NCI-H82 treated with DMSO at 0.1 percent for 48 hours (cell line): ENCODE measurements at regions not wholly inside any gene's neighbourhood (a gene's known extent, or its start where the extent isn't known, plus 50 kb on each side); places are given as distances from the start of the nearest gene placed in this dataset.
"Not testable (repeated sequence)": the region's sequence is repeated elsewhere in the genome, so short reads cannot be mapped to it uniquely, and the experiment has no call there.

Experiments
- DNase-seq: peaks from one replicate; lab custom pipeline; 2025; ENCODE audit not compliant: unreplicated experiment; lab: John Stamatoyannopoulos, UW

DNA sequence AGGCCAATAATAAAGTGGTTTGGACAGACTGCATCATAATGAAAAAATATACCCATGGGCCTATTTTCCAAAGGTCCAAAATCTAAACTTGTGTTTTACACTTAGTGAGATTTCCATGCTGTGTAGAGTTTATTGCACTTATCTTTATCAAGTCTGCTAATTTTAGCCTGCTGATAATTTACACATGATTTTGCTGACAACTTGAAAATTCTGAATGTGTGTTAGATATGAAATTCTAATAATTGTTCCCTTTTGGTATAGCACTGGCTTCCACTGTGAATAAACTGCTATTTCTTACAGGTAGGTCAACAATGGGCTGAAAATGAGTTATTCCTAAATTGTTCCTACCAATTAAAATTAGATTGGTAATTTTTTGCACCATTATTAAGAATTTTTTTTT lies 589.1 kb upstream of the ANO3 start:
- no peak for DNase-seq

DNA sequence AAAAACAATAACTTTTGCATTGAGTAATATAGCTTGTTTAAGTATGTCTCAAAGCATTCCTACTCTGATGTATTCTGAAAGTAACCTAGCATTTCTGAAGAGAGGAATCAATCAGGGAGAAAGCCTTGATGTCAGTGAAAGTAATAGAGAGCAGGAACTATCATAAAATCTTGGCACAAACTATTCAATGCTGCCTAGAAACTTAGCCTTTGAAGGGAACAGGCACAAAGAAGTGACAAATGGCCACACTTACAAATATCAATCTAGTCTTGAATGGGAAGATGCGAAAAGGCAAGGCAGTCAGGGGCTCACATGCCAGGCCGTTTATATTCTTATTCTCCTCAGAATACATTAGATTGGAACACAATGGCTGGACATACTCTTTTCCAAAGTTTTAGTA lies 576.5 kb upstream of the ANO3 start:
- DNase-seq = no peak

DNA sequence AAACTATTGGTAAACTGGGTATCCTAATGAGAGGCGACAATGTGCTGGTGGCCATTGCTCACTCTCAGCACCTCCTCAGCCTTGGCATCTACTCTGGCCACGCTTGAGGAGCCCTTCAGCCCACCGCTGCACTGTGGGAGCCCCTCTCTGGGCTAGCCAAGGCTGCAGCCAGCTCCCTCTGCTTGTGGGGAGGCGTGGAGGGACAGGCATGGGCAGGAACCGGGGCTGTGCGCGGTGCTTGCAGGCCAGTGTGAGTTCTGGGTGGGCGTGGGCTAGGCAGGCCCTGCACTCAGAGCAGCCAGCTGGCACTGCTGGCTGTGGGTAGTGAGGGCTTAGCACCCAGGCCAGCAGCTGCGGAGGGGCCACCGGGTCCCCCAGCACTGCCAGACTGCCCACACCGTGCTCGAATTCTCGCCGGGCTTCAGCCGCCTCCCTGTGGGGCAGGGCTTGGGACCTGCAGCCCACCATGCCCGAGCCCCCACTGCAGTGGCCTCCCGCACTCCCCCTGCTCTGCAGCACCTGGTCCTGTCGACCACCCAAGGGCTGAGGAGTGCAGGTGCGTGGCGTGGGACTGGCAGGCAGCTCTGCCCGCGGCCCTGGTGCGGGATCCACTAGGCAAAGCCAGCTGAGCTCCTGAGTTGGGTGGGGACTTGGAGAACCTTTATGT lies 575.9 kb upstream of the ANO3 start:
- DNase-seq = no peak

DNA sequence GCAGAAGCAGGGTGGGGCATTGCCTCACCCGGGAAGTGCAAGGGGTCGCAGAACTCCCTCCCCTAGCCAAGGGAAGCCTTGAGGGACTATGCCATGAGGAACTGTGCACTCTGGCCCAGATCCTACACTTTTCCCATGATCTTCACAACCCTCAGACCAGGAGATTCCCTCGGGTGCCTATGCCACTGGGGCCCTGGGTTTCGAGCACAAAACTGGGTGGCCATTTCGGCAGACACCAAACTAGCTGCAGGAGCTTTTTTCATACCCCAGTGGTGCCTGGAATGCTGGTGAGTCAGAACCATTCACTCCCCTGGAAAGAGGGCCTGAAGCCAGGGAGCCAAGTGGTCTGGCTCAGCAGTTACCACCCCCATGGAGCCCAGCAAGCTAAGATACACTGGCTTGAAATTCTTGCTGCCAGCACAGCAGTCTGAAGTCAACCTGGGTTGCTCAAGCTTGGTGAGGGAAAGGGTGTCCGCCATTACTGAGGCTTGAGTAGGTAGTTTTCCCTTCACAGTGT lies 573.7 kb upstream of the ANO3 start:
- no peak for DNase-seq

DNA sequence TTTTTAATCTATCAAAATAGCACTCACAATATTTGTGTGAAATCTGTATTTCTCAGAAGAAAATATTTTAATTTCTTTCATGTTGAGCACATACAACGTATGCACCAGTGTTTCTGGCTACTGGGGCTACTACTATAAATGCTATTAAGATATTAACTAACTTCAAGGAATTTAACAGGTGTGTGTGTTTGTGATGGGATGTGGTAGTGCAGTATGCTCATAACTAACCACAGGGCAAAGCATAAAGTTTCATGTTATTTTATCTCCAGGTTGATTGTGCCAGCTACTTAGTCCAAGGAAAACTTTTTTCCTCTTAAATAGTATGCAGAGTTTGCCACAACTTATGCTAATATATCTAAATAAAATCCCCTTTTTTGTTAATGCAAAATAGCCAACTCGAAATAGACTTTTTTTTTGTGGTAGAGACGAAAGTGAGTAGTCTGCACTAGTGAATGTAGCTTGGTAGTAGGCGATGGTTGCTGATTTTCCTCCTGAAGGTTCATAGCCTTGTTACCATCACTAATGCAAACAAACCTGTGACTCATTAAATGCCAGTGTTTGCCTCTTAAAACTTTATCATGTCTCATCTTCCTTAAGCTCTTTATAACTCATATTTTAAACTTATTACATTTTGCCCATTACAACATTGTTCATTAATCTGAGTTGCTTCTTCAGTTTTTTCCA lies 565.5 kb upstream of the ANO3 start:
- no peak for DNase-seq

DNA sequence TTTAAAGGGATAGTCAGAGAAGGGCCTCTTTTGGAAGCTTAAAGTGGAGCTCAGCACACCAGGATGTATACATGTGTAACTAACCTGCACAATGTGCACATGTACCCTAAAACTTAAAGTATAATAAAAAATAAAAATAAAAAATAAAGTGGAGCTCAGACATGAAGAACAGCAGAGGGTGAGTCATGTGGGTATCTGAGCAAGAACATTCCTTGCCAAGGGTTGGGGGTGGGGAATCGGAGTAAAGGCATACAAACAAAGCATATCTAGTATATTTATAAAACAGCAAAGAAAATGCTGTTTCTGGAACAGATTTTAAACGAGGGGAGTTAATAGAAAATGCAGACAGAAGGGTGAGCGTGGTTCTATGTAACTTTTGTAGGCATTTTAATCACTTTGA lies 562.6 kb upstream of the ANO3 start:
- no peak for DNase-seq

DNA sequence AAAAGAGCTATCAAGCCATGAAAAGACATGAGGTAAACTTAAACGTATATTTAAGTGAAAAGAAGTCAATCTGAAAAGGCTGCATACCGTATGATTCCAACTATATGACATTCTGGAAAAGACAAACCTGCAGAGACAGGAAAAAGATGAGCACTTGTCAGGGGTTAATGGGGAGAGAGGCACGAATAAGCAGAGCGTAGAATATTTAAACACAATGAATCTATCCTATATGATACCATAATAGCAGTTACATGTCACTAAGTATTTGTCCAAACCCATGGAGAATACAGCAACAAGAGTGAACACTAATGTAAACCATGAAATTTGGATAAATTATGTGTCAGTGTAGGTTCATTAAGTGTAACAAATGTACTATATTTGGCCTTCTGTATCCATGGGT lies 560.3 kb upstream of the ANO3 start:
- no peak for DNase-seq

DNA sequence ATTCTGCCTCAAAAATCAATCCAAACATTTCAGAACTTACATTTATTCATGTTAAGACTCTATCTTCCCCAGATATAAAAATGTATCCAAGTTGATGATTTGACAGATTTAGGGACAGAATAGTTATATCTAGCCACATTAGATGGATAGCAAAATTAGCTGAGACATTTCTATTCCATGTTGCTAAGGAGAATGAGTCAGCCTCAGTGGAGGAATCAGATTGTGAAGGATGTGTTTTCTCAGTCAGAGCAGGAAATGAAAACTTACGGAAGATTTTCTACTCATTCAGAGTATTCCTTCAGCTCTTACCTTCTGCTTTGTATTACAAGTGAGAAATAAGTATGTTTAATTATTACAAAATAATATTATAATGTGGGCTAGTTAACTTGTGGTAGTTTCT lies 556.3 kb upstream of the ANO3 start:
- DNase-seq = no peak

DNA sequence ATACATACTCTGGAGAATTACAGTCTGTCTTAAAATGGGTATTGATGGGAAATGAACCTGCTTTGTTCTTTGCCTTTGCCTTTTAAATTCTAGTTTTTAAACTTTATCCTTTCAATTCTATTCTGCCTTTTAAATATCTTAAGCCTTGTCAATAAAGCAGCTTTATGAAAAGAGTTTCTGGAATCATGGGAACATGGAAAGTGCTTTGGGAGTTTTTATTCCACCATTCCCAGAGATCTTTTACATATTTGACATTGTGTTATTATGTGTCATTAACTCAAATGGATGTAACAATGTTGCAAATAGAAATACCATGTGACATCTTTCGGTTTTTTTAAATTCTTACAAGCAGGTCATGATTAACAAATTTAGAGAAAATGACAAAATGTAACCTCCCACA lies 555.7 kb upstream of the ANO3 start:
- no peak for DNase-seq

DNA sequence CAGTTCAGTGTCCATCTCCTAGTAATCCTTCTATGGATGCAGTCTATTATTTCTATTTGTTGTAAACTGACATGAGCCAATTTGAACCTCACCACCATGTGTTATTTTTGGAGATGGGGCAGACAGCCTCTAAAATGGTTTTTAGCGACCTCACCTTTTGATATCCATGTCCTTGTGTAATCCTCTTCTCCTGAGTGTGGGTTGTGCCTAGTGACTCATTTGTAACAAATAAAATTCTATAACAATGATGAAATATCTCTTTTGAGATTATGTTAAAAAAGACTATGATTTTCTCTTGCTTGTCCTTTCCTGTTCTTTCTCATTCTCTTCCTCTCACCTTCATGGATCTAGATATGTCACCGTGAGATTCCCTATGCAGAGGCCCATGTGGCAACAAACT lies 554.6 kb upstream of the ANO3 start:
- DNase-seq = no peak

DNA sequence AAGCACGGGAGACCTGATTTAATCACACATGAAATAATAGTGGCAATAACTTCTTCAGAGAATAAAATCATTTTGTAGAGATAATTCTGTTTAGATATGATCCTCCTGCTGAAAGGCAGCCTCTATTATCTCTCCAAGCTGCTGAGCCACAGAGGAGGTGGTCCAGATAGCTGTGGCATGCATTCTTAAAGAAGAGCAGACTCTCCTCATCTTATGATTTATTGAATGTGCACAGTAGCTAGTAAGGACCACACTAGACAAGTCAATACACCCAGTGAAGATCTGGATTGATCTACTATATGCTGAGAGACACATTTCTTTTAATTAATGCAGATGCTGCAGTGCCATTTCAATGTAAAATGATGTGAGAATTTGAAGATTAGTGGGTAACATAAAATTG lies 552.9 kb upstream of the ANO3 start:
- DNase-seq = no peak

DNA sequence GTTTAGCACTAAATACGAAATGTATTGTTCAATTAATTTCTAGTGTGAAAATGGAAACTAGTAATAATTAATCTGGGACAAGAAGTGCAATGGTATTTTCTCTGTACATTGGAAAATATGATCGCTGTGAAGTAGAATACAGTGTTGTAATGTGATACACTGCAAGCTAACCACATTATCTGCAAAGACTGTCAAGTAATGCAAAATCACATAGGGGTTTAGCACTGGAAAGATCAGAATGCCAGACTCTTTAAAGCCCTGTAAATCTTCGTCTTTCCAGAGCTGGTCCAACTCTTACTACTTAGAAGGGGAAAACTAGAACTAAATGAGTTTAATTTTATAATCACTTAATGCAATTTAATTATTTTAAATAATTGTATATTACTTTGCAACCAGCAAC lies 544.5 kb upstream of the ANO3 start:
- DNase-seq = no peak

DNA sequence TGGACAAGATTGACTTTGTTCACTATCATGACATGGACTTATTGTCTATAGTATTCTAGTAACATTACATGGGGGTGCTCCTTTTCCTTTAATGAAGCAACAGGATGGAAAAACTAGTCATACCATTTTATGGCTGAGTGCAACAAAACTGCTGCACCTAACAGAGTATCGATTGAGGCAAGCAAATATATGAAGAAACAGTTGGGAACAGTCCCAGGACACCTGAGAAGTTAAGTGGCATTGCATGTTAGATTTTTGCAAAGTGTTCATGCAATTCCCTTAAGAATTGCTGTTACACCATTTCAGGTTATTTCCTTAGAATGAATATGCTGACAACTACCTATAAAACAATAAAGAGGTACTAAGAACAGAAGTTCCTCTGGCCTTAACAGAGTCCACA lies 541.5 kb upstream of the ANO3 start:
- no peak for DNase-seq

DNA sequence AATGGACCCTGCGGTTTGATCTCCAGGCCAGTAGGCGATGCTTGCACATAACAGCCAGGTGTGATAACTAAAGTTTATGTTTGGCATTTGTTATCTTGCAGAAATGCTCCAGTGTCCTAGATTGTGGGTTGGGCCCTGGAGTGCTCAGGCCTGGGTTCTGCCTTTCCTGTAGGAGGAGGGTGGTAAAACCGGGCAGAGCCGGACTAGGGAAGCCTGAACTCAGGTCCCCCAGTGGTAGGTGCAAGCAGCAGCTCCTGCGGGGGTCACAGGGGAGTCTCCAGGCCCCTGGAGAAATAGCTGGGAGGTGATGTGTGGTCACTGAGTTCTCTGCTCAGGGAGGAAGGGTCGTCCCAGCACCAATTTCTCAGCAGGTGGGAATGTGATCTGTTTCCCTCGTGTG lies 538.3 kb upstream of the ANO3 start:
- no peak for DNase-seq

DNA sequence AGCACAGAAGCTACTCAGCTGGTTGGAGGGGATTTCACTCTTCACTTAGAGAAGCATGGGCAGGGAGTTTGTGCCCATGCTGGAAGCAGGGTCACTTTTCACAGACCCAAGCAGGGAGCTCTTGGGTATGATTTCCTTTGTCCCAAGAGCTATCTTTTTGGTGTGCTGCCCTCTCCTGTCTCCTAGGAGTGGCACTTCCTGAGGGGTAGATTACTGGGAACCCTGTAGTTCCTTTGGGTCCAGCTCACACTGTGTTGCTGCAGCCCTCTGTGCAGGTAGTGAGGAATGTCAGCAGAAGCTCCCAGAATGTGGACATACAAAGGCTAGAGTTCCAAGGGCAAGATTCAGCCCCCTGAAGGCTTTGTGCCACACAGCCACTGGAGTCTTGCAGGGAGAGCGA lies 537.1 kb upstream of the ANO3 start:
- no peak for DNase-seq

DNA sequence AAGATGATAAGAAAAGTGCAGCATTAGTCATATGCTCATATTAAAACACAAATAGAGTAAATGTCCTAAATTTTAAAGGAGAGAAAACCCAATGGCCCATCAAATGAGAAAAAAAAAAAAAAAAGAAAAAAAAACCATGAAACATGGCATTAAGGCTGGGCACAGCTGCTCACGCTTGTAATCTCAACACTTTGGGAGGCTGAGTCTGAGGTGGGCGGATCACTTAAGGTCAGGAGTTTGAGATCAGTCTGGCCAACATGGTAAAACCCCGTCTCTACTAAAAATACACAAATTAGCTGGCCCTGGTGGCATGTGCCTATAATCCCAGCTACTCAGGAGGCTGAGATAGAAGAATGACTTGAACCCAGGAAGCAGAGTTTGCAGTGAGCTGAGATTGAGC lies 515.5 kb upstream of the ANO3 start:
- DNase-seq = no peak

DNA sequence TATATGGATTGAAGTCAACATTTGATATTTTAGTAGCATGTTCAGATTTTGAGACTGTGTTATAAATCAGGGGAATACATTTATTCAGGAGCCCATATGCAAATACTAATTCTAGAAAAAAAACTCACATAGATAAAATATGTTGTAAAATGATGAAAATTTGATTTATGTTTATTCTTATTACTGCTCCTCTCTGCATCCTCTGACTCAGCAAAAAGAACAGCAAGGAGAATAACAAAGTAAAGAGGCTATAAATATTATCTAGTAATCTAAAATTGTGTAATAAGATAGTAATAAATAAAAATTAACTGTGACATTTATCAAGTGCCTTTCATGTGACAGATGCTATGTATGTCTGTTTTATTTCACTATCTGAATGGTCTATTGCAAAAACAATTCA lies 507.2 kb upstream of the ANO3 start:
- DNase-seq = no peak

DNA sequence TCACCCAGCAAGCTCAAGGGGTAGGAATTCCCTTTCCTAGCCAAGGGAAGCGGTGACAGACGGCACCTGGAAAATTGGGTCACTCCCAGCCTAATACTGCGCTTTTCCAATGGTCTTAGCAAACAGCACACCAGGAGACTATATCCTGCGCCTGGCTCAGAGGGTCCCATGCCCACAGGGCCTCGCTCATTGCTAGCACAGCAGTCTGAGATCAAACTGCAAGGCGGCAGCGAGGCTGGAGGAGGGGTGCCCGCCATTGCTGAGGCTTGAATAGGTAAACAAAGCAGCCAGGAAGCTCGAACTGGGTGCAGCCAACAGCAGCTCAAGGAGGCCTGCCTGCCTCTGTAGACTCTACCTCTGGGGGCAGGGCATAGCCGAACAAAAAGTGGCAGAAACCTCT lies 500.4 kb upstream of the ANO3 start:
- not testable (repeated sequence) for DNase-seq

DNA sequence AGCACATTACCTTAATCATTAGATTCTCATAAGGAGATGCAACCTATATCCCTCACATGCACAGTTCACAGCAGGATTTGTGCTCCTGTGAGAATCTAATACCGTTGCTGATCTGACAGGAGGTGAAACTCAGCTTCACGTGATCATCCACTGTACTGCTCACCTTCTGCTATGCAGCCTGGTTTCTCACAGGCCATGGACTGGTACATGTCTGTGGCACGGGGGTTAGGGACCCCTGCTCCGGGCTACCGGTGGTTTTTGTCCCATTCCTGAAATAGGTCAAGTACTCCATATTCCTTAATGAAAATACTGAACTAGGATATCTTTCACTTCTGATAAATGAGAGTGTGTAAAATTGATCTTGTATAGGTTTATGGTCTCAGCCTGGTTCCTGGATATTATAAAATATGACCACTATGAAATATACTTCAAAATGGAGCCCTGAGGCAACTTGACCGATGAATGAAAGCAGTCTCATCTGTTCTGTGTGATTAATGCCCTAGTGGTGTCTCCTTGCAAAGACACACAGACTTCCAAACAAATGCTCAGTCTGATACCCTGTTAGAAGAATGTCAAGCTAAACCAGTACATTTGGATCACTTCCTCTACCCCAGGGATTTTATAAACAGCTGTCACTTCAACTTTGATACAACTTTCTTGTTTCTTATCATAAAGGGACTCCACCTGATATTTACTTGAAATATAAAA lies 492.9 kb upstream of the ANO3 start:
- no peak for DNase-seq

DNA sequence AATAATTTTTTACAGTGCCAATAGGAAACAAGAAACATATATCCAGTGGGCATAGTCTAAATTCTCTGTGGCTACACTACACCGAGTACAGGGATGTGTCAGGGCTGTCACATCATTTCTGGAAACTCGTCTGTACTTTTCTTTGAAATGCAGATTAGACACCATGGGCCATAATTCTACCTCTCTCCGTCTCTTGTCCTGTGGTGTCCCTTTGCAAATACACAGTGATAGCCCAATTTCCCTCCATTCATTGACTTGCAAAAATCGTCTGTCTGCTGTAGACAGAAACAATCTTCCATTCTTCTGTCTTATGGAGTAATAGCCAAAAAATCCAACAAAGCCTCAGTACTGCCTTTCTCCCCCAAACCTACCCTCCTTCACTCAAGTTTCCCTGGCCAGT lies 487.1 kb upstream of the ANO3 start:
- DNase-seq = no peak

DNA sequence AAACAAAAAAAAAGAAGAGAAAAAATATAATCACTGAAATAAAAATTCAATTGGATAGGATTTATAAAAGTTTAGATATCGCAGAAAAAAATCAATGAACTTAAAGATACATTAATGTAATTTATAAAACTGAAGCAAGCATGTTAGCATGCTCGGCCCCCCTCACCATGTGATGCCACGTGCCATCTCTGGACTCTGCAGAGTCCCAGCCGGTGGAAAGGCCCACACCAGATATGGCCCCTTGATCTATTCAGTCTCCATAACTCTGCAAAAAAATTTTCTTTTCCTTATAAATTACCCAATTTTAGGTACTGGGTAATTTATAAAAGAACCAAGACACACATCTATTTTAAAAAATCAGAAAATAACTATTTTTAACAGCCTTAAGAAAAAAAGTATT lies 476.0 kb upstream of the ANO3 start:
- DNase-seq = no peak

DNA sequence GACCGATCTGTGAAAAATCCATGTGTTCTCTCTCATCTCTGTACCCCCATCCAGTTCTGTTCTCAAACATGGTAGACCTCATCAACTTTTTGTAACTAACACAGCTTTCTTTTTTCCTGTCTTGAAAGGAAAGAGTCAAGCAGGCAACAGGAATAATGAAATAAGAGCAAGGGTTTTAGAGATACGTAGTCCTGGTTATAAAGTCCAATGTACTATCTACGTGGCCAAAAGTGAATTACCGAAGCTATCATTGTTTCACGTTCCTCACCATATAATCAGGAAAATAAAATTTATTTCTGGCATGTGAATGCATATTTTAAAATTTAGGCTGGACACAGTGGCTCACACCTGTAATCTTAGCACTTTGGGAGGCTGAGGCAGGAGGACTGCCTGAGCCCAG lies 472.2 kb upstream of the ANO3 start:
- no peak for DNase-seq
